ENCODE measurements at regions not wholly inside any gene's neighbourhood (a gene's known extent, or its start where the extent isn't known, plus 50 kb on each side); places are given as distances from the start of the nearest gene placed in this dataset.
"Not testable (repeated sequence)": the region's sequence is repeated elsewhere in the genome, so short reads cannot be mapped to it uniquely, and the experiment has no call there.

GRCh38 chr4:32931475-32931874 is 2211.3 kb downstream of the PCDH7 start:
- 18 to 23% methylated on average over 3 of the region's 3 CpGs for WGBS, 2 experiments (ENCODE audit: low coverage in 1 of 2, low lambda C conversion rate in 2 of 2, missing lambda C conversion rate in 2 of 2)
- H3K27ac ChIP-seq, result no peak overlapping the region
- H3K27me3 ChIP-seq (replicated peaks; ENCODE audit: insufficient read depth), result no peaks in the 10 kb centered on the region
- no peak for DNase-seq
- TF ChIP-seq EZH2 (IDR thresholded peaks at IDR 0.05; ENCODE audit: insufficient read depth, poor library complexity, severe bottlenecking) (no peak), EZH2phosphoT487 (IDR thresholded peaks at IDR 0.05; ENCODE audit: insufficient read depth, low read depth) (no peak)
- H3K9ac ChIP-seq, result no peak overlapping the region
- H3K36me3 ChIP-seq (ENCODE audit: low read depth), result no peaks in the 10 kb centered on the region
- H3K4me2 ChIP-seq (ENCODE audit: unreplicated experiment), result no peak overlapping the region
- H3F3A ChIP-seq (ENCODE audit: insufficient read depth), result no peaks in the 10 kb centered on the region
- H3K79me2 ChIP-seq (ENCODE audit: insufficient read depth), result no peaks in the 10 kb centered on the region
- H3K9me3 ChIP-seq (ENCODE audit: low read depth), result no peaks in the 10 kb centered on the region
- H3K4me1 ChIP-seq (ENCODE audit: insufficient read depth), result no peaks in the 10 kb centered on the region
- H2AFZ ChIP-seq, result no peak overlapping the region
- no peaks in the 10 kb centered on the region for H4K20me1 ChIP-seq (ENCODE audit: insufficient read depth)
- no peak overlapping the region for H3K4me3 ChIP-seq
- no peaks in the 10 kb centered on the region for H3K9me2 ChIP-seq (ENCODE audit: insufficient read depth)
- in situ Hi-C loops (cut with MboI), result no loop called here

GRCh38 chr4:32932156-32932555 is 2212.0 kb downstream of the PCDH7 start:
- Histone ChIP-seq H3K4me3 (no peak overlapping the region), H3K9ac (no peak overlapping the region), H3K36me3 (ENCODE audit: low read depth) (no peaks in the 10 kb centered on the region), H3K9me3 (ENCODE audit: low read depth) (no peaks in the 10 kb centered on the region), H2AFZ (no peak overlapping the region), H3K27me3 (replicated peaks; ENCODE audit: insufficient read depth) (no peaks in the 10 kb centered on the region), H3K79me2 (ENCODE audit: insufficient read depth) (no peaks in the 10 kb centered on the region), H3K27ac (no peak overlapping the region), H4K20me1 (ENCODE audit: insufficient read depth) (no peaks in the 10 kb centered on the region), H3K4me2 (ENCODE audit: unreplicated experiment) (no peak overlapping the region), H3K9me2 (ENCODE audit: insufficient read depth) (no peaks in the 10 kb centered on the region), H3F3A (ENCODE audit: insufficient read depth) (no peaks in the 10 kb centered on the region), H3K4me1 (ENCODE audit: insufficient read depth) (no peaks in the 10 kb centered on the region)
- in situ Hi-C loops (cut with MboI), result no loop called here
- DNase-seq, result no peak
- TF ChIP-seq EZH2 (IDR thresholded peaks at IDR 0.05; ENCODE audit: insufficient read depth, poor library complexity, severe bottlenecking), result no peak
- TF ChIP-seq EZH2phosphoT487 (IDR thresholded peaks at IDR 0.05; ENCODE audit: insufficient read depth, low read depth), result no peak

GRCh38 chr4:32939222-32939621 is 2219.1 kb downstream of the PCDH7 start:
- H3K9me2 ChIP-seq (ENCODE audit: insufficient read depth); H3K4me1 ChIP-seq (ENCODE audit: insufficient read depth); H3K9me3 ChIP-seq (ENCODE audit: low read depth); H4K20me1 ChIP-seq (ENCODE audit: insufficient read depth); H3K4me3 ChIP-seq; H3K27me3 ChIP-seq (replicated peaks; ENCODE audit: insufficient read depth); in situ Hi-C loops (cut with MboI); H2AFZ ChIP-seq; DNase-seq; H3K9ac ChIP-seq; H3F3A ChIP-seq (ENCODE audit: insufficient read depth); H3K36me3 ChIP-seq (ENCODE audit: low read depth); H3K27ac ChIP-seq; H3K4me2 ChIP-seq (ENCODE audit: unreplicated experiment); H3K79me2 ChIP-seq (ENCODE audit: insufficient read depth): not testable (repeated sequence)

- WGBS, 2 experiments (ENCODE audit: low coverage in 1 of 2, low lambda C conversion rate in 2 of 2, missing lambda C conversion rate in 2 of 2), result 30 to 38% methylated on average over 3 of the region's 3 CpGs
- TF ChIP-seq EZH2 (IDR thresholded peaks at IDR 0.05; ENCODE audit: insufficient read depth, poor library complexity, severe bottlenecking), result no peak
- no peak for TF ChIP-seq EZH2phosphoT487 (IDR thresholded peaks at IDR 0.05; ENCODE audit: insufficient read depth, low read depth)
Measured at GRCh38 chr4:32950866-32951265, 2230.7 kb downstream of the PCDH7 start.

GRCh38 chr4:32958586-32958985 is 2238.4 kb downstream of the PCDH7 start:
- in situ Hi-C loops (cut with MboI), result no loop called here
- no peaks in the 10 kb centered on the region for H3K4me1 ChIP-seq (ENCODE audit: insufficient read depth)
- H4K20me1 ChIP-seq (ENCODE audit: insufficient read depth), result no peaks in the 10 kb centered on the region
- no peak overlapping the region for H3K4me3 ChIP-seq
- no peaks in the 10 kb centered on the region for H3K36me3 ChIP-seq (ENCODE audit: low read depth)
- no peaks in the 10 kb centered on the region for H3F3A ChIP-seq (ENCODE audit: insufficient read depth)
- H2AFZ ChIP-seq, result no peak overlapping the region
- H3K9ac ChIP-seq, result no peak overlapping the region
- no peaks in the 10 kb centered on the region for H3K9me3 ChIP-seq (ENCODE audit: low read depth)
- no peak for TF ChIP-seq EZH2 (IDR thresholded peaks at IDR 0.05; ENCODE audit: insufficient read depth, poor library complexity, severe bottlenecking)
- TF ChIP-seq EZH2phosphoT487 (IDR thresholded peaks at IDR 0.05; ENCODE audit: insufficient read depth, low read depth), result no peak
- no peaks in the 10 kb centered on the region for H3K9me2 ChIP-seq (ENCODE audit: insufficient read depth)
- H3K79me2 ChIP-seq (ENCODE audit: insufficient read depth), result no peaks in the 10 kb centered on the region
- H3K27me3 ChIP-seq (replicated peaks; ENCODE audit: insufficient read depth), result no peaks in the 10 kb centered on the region
- no peak overlapping the region for H3K4me2 ChIP-seq (ENCODE audit: unreplicated experiment)
- DNase-seq, result no peak
- H3K27ac ChIP-seq, result no peak overlapping the region
- whole genome bisulfite sequencing, 2 experiments (ENCODE audit: low coverage in 1 of 2, low lambda C conversion rate in 2 of 2, missing lambda C conversion rate in 2 of 2), result 46 to 48% methylated on average over 2 of the region's 2 CpGs

More at GRCh38 chr4:32950866-32951265, 2230.7 kb downstream of the PCDH7 start:
- Histone ChIP-seq H2AFZ (no peak overlapping the region), H3F3A (ENCODE audit: insufficient read depth) (no peaks in the 10 kb centered on the region), H3K9me2 (ENCODE audit: insufficient read depth) (no peaks in the 10 kb centered on the region), H3K4me2 (ENCODE audit: unreplicated experiment) (no peak overlapping the region), H4K20me1 (ENCODE audit: insufficient read depth) (no peaks in the 10 kb centered on the region), H3K4me1 (ENCODE audit: insufficient read depth) (no peaks in the 10 kb centered on the region), H3K9me3 (ENCODE audit: low read depth) (no peaks in the 10 kb centered on the region), H3K9ac (no peak overlapping the region), H3K27ac (no peak overlapping the region), H3K79me2 (ENCODE audit: insufficient read depth) (no peaks in the 10 kb centered on the region), H3K27me3 (replicated peaks; ENCODE audit: insufficient read depth) (no peaks in the 10 kb centered on the region), H3K36me3 (ENCODE audit: low read depth) (no peaks in the 10 kb centered on the region), H3K4me3 (no peak overlapping the region)
- in situ Hi-C loops (cut with MboI), result no loop called here
- DNase-seq, result no peak
